Esophagus muscularis mucosa (tissue), 3 donors: ENCODE measurements at regions not wholly inside any gene's neighbourhood (a gene's known extent, or its start where the extent isn't known, plus 50 kb on each side); places are given as distances from the start of the nearest gene placed in this dataset.

Source experiments
- CTCF ChIP-seq, 3 experiments: fragments of 200-600 bp in 2 of 3; fragments of 450-650 bp in 1 of 3; sonication (generic) in 2 of 3; IDR thresholded peaks; one replicate each; pipeline ENCODE4 v1.5.1; 2017 to 2019; ENCODE audit warnings: antibody characterized with exemption in 3 of 3, mild to moderate bottlenecking in 2 of 3, moderate library complexity in 1 of 3
- POLR2A ChIP-seq: fragments of 450-650 bp; IDR thresholded peaks from one replicate; pipeline ENCODE4 v1.6.1; 2017; ENCODE audit warnings: antibody characterized with exemption, moderate library complexity, mild to moderate bottlenecking, low read depth
- POLR2AphosphoS5 ChIP-seq, 2 donors: sonication (generic); formaldehyde crosslinking; IDR thresholded peaks; one replicate each; pipeline ENCODE4 v1.6.1; 2017; ENCODE audit warnings: antibody characterized with exemption in 2 of 2

- TF ChIP-seq CTCF (IDR thresholded peaks at IDR 0.05) (no peak), POLR2AphosphoS5 (IDR thresholded peaks at IDR 0.05) (no peak), POLR2A (no peak)
These were observed 282.5 kb upstream of the KYNU start for GRCh38 chr2:142594935-142595334.
